BLaER1 treated with 17β-estradiol and CSF1 and Interleukin-3, amounts not matched to agents 10 nM and 100 nM (cell line): ENCODE measurements at regions not wholly inside any gene's neighbourhood (a gene's known extent, or its start where the extent isn't known, plus 50 kb on each side); places are given as distances from the start of the nearest gene placed in this dataset.

Experiments
- H3K27ac ChIP-seq, 11 experiments: shearing (Covaris generic); formaldehyde crosslinking; 2 replicates each; pipeline ENCODE4 v1.8.1; 2022
- H3K27me3 ChIP-seq, 11 experiments: shearing (Covaris generic); formaldehyde crosslinking; 2 replicates each; pipeline ENCODE4 v1.8.1; 2022
- H3K36me3 ChIP-seq, 11 experiments: shearing (Covaris generic); formaldehyde crosslinking; 2 replicates each; pipeline ENCODE4 v1.8.1; 2022
- H3K4me1 ChIP-seq, 10 experiments: shearing (Covaris generic); formaldehyde crosslinking; 2 replicates each; pipeline ENCODE4 v1.8.1; 2022
- H3K4me2 ChIP-seq, 11 experiments: shearing (Covaris generic); formaldehyde crosslinking; 2 replicates each; pipeline ENCODE4 v1.8.1; 2022
- H3K4me3 ChIP-seq, 10 experiments: shearing (Covaris generic); formaldehyde crosslinking; 2 replicates each; pipeline ENCODE4 v1.8.1; 2022
- H3K9ac ChIP-seq, 11 experiments: shearing (Covaris generic); formaldehyde crosslinking; 2 replicates each; pipeline ENCODE4 v1.8.1; 2022
- H3K9me3 ChIP-seq, 11 experiments: shearing (Covaris generic); formaldehyde crosslinking; replicated peaks in 1 of 11; 2 replicates each; pipeline ENCODE4 v1.8.1; 2022
- H4K20me1 ChIP-seq, 11 experiments: shearing (Covaris generic); formaldehyde crosslinking; 2 replicates each; pipeline ENCODE4 v1.8.1; 2022
- Cebpa-rat ChIP-seq, 11 experiments: shearing (Covaris generic); IDR thresholded peaks; 2 replicates each; pipeline ENCODE4 v1.8.1; 2022

DNA sequence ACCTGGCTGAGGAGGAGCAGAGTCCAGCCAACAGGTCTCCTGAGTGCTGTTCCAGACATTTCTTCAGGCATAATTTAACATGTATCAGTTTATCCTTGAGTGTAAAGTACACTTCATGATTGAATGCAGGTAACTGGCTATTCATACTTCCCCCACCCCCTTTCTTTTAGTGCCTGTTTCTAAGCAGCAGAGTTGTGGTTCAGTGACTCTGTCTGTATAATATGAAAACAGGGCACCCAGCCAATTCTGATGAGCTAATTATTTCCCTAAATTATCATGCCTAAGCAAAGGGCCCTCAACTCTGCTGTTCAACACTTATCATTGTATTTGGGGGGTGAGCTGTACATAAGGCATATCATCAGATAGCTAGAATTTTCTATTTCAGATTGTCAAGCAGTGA is 51.9 kb upstream of the ZSWIM6 start:
- no peak for TF ChIP-seq Cebpa-rat (IDR thresholded peaks at IDR 0.05)
- Histone ChIP-seq H3K36me3 (no peaks in the 10 kb centered on the region), H3K27ac (peak overlapping the region in 3 of 11 experiments; percentile 3 to 41 (median 19); a peak in 1 of 22 replicates), H4K20me1 (no peaks in the 10 kb centered on the region), H3K9ac (no peak overlapping the region), H3K4me3 (no peak overlapping the region), H3K27me3 (no peaks in the 10 kb centered on the region), H3K4me2 (peak overlapping the region; percentile 4 to 69 (median 47); a peak in 19 of 22 replicates), H3K9me3 (no peaks in the 10 kb centered on the region; a peak in 1 of 22 replicates), H3K4me1 (peaks cover 42 to 64% (median 47%) of the 10 kb centered on the region in 10 experiments)

- Histone ChIP-seq H3K4me1 (peaks cover 35 to 58% (median 42%) of the 10 kb centered on the region in 10 experiments), H3K27me3 (no peaks in the 10 kb centered on the region), H3K27ac (peak overlapping the region in 4 of 11 experiments; percentile 3 to 41 (median 23); a peak in 3 of 22 replicates), H3K36me3 (no peaks in the 10 kb centered on the region), H3K9ac (no peak overlapping the region), H3K4me2 (peak overlapping the region; percentile 4 to 69 (median 47); a peak in 18 of 22 replicates), H4K20me1 (no peaks in the 10 kb centered on the region), H3K4me3 (no peak overlapping the region), H3K9me3 (peaks cover 0 to 7% (median 0%) of the 10 kb centered on the region in 11 experiments; a peak in 5 of 22 replicates)
- no peak for TF ChIP-seq Cebpa-rat (IDR thresholded peaks at IDR 0.05)
Measured at GRCh38 chr5:61280761-61281427, 51.2 kb upstream of the ZSWIM6 start.

- H3K27me3 ChIP-seq = no peaks in the 10 kb centered on the region
- H3K4me3 ChIP-seq = no peak overlapping the region
- no peak overlapping the region; a peak in 1 of 22 replicates for H3K4me2 ChIP-seq
- no peak overlapping the region for H3K9ac ChIP-seq
- no peaks in the 10 kb centered on the region for H4K20me1 ChIP-seq
- no peak for TF ChIP-seq Cebpa-rat (IDR thresholded peaks at IDR 0.05)
- H3K4me1 ChIP-seq = peaks cover 27 to 54% (median 34%) of the 10 kb centered on the region in 10 experiments
- H3K27ac ChIP-seq = no peak overlapping the region
- H3K36me3 ChIP-seq = no peaks in the 10 kb centered on the region
- H3K9me3 ChIP-seq = peaks cover 0 to 10% (median 0%) of the 10 kb centered on the region in 11 experiments; a peak in 5 of 22 replicates
Measured at GRCh38 chr5:61281686-61282085, 50.4 kb upstream of the ZSWIM6 start.
